ENCODE measurements at regions not wholly inside any gene's neighbourhood (a gene's known extent, or its start where the extent isn't known, plus 50 kb on each side); places are given as distances from the start of the nearest gene placed in this dataset.

DNA sequence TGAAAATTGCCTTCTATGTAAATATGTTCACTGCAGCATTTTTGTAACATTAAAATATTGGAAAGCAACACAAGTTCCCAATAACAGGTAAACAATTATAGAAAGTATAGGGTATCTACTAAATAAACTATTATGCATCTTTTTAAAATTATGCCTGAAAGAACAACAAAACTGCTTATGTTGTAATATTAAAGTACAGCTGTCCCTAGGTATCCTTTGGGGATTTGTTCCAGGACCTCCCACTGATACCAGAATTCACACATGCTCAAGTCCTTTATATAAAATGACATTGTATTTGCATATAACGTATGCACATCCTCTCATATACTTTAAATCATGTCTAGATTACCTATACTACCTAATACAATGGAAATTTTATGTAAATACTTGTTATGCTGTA, 121.8 kb upstream of the TNFSF4 start:
- no peak overlapping the region for H3K4me3 ChIP-seq (ENCODE audit: low read depth in 2 of 2, low read length in 2 of 2)
- POLR2A ChIA-PET: no interaction called here
- no peaks in the 10 kb centered on the region for H3K36me3 ChIP-seq (ENCODE audit: control insufficient read depth, insufficient read depth, low read length)
- H3K9me3 ChIP-seq (ENCODE audit: control insufficient read depth, insufficient read depth, low read depth, low read length): no peaks in the 10 kb centered on the region
- BruUV-seq (replicated peaks): no TSS peak
- intact Hi-C loops (cut with micrococcal nuclease; ENCODE audit: unreplicated experiment) (no loop called here), in situ Hi-C loops (cut with HindIII; ENCODE audit: low pct_unique_long_range_greater_than_20kb, low sequenced_read_pairs) (no loop called here)
- ATAC-seq (no peak), DNase-seq (ENCODE audit: low read depth, low spot score) (no peak)
- no peaks in the 10 kb centered on the region for H3K4me1 ChIP-seq (ENCODE audit: control insufficient read depth, insufficient read depth, low read length)
- H3K27me3 ChIP-seq (ENCODE audit: control insufficient read depth, insufficient read depth, low read length): no peaks in the 10 kb centered on the region
- CTCF ChIA-PET: no interaction called here
- H3K27ac ChIP-seq (ENCODE audit: low read length): no peak overlapping the region
- TF ChIP-seq REST (IDR thresholded peaks at IDR 0.05; ENCODE audit: insufficient read depth in 1 of 2, low read depth in 2 of 2, low read length in 1 of 2) (no peak), SIN3A (IDR thresholded peaks at IDR 0.05; ENCODE audit: borderline replicate concordance, insufficient read depth, low read depth, low read length) (no peak), POLR2AphosphoS5 (IDR thresholded peaks at IDR 0.05; ENCODE audit: low read depth, low read length) (no peak), TCF7L2 (IDR thresholded peaks at IDR 0.05; ENCODE audit: low read depth, low read length) (no peak)
- TF ChIP-seq, protein P1, sequence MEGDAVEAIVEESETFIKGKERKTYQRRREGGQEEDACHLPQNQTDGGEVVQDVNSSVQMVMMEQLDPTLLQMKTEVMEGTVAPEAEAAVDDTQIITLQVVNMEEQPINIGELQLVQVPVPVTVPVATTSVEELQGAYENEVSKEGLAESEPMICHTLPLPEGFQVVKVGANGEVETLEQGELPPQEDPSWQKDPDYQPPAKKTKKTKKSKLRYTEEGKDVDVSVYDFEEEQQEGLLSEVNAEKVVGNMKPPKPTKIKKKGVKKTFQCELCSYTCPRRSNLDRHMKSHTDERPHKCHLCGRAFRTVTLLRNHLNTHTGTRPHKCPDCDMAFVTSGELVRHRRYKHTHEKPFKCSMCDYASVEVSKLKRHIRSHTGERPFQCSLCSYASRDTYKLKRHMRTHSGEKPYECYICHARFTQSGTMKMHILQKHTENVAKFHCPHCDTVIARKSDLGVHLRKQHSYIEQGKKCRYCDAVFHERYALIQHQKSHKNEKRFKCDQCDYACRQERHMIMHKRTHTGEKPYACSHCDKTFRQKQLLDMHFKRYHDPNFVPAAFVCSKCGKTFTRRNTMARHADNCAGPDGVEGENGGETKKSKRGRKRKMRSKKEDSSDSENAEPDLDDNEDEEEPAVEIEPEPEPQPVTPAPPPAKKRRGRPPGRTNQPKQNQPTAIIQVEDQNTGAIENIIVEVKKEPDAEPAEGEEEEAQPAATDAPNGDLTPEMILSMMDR (IDR thresholded peaks at IDR 0.05): no peak

GRCh38 chr1:173329726-173330125, 122.6 kb upstream of the TNFSF4 start:
- H3K4me1 ChIP-seq (ENCODE audit: control insufficient read depth, insufficient read depth, low read length): no peaks in the 10 kb centered on the region
- in situ Hi-C loops (cut with HindIII; ENCODE audit: low pct_unique_long_range_greater_than_20kb, low sequenced_read_pairs): no loop called here
- ChIA-PET POLR2A (interaction anchor here (0.5 kb wide), 1 partner anchor 526 kb away, joined by 3 read pairs; no protein-coding TSS in a partner anchor), CTCF (no interaction called here)
- TF ChIP-seq POLR2AphosphoS5 (IDR thresholded peaks at IDR 0.05; ENCODE audit: low read depth, low read length) (no peak), SIN3A (IDR thresholded peaks at IDR 0.05; ENCODE audit: borderline replicate concordance, insufficient read depth, low read depth, low read length) (no peak), REST (IDR thresholded peaks at IDR 0.05; ENCODE audit: insufficient read depth in 1 of 2, low read depth in 2 of 2, low read length in 1 of 2) (no peak), TCF7L2 (IDR thresholded peaks at IDR 0.05; ENCODE audit: low read depth, low read length) (no peak)
- TF ChIP-seq, protein P1 (IDR thresholded peaks at IDR 0.05): no peak
- H3K27ac ChIP-seq (ENCODE audit: low read length): no peak overlapping the region
- ATAC-seq (no peak), DNase-seq (ENCODE audit: low read depth, low spot score) (no peak)
- H3K36me3 ChIP-seq (ENCODE audit: control insufficient read depth, insufficient read depth, low read length): no peaks in the 10 kb centered on the region
- no peaks in the 10 kb centered on the region for H3K9me3 ChIP-seq (ENCODE audit: control insufficient read depth, insufficient read depth, low read depth, low read length)
- no TSS peak for BruUV-seq (replicated peaks)
- H3K27me3 ChIP-seq (ENCODE audit: control insufficient read depth, insufficient read depth, low read length): no peaks in the 10 kb centered on the region
- intact Hi-C loops (cut with micrococcal nuclease; ENCODE audit: unreplicated experiment): no loop called here
- H3K4me3 ChIP-seq (ENCODE audit: low read depth in 2 of 2, low read length in 2 of 2): no peak overlapping the region
